ENCODE measurements at regions not wholly inside any gene's neighbourhood (a gene's known extent, or its start where the extent isn't known, plus 50 kb on each side); places are given as distances from the start of the nearest gene placed in this dataset.

GRCh38 chr3:101158374-101158773 is 162.0 kb downstream of the IMPG2 start:
- Histone ChIP-seq H4K91ac (ENCODE audit: insufficient read depth, low read depth, low read length) (no peak overlapping the region), H2AFZ (replicated peaks; ENCODE audit: low read length, poor library complexity) (no peak overlapping the region), H3K36me3 (ENCODE audit: control insufficient read depth, insufficient read depth, low read length) (no peaks in the 10 kb centered on the region), H3K27ac (ENCODE audit: insufficient read depth, low read length) (no peak overlapping the region), H2BK20ac (ENCODE audit: low read depth, low read length) (no peak overlapping the region), H3K23ac (ENCODE audit: low read depth, low read length) (no peak overlapping the region), H3K27me3 (ENCODE audit: control insufficient read depth, insufficient read depth, low read length) (no peaks in the 10 kb centered on the region), H3K4ac (ENCODE audit: low read depth, low read length) (no peak overlapping the region), H3K9ac (ENCODE audit: low read depth, low read length) (no peak overlapping the region), H2AK9ac (replicated peaks; ENCODE audit: low read depth, low read length, poor library complexity) (no peak overlapping the region), H3K4me2 (ENCODE audit: low read depth, low read length) (no peak overlapping the region), H3K18ac (ENCODE audit: low read depth, low read length) (no peak overlapping the region), H2AK5ac (ENCODE audit: low read depth, low read length) (no peak overlapping the region), H3K79me1 (ENCODE audit: low read depth in 1 of 2, low read length in 2 of 2) (no peaks in the 10 kb centered on the region), H4K5ac (ENCODE audit: low read depth, low read length) (no peak overlapping the region), H3K9me1 (ENCODE audit: insufficient read depth, low read length) (no peaks in the 10 kb centered on the region), H2BK15ac (ENCODE audit: low read depth, low read length) (no peak overlapping the region), H2BK120ac (ENCODE audit: low read depth, low read length) (no peak overlapping the region), H3K4me1 (ENCODE audit: control insufficient read depth, insufficient read depth, low read length) (peaks cover 5% of the 10 kb centered on the region), H3K14ac (replicated peaks; ENCODE audit: low read depth, low read length) (no peak overlapping the region; the same call in 1 of the 2 replicates), H3K4me3 (ENCODE audit: insufficient read depth, low read depth, low read length) (no peak overlapping the region), H4K20me1 (ENCODE audit: insufficient read depth, low read length) (no peaks in the 10 kb centered on the region), H3K56ac (ENCODE audit: extremely low read depth, insufficient read depth, low read length) (no peak overlapping the region), H3K9me3 (ENCODE audit: control insufficient read depth, insufficient read depth, low read length) (no peaks in the 10 kb centered on the region), H4K8ac (ENCODE audit: low read depth in 2 of 2, low read length in 2 of 2) (no peak overlapping the region), H2BK5ac (ENCODE audit: low read depth, low read length, poor library complexity, severe bottlenecking) (no peak overlapping the region)
- intact Hi-C loops (cut with micrococcal nuclease), result no loop called here
- TF ChIP-seq USF2 (IDR thresholded peaks at IDR 0.05; ENCODE audit: low read depth, low read length), result no peak
- TF ChIP-seq, protein P1, sequence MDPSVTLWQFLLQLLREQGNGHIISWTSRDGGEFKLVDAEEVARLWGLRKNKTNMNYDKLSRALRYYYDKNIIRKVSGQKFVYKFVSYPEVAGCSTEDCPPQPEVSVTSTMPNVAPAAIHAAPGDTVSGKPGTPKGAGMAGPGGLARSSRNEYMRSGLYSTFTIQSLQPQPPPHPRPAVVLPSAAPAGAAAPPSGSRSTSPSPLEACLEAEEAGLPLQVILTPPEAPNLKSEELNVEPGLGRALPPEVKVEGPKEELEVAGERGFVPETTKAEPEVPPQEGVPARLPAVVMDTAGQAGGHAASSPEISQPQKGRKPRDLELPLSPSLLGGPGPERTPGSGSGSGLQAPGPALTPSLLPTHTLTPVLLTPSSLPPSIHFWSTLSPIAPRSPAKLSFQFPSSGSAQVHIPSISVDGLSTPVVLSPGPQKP (IDR thresholded peaks at IDR 0.05; ENCODE audit: borderline replicate concordance, low read depth, low read length), result no peak
- no peak for TF ChIP-seq FOS (IDR thresholded peaks at IDR 0.05; ENCODE audit: low read depth, low read length)
- TF ChIP-seq RFX5 (IDR thresholded peaks at IDR 0.05; ENCODE audit: low read depth, low read length), result no peak
- TF ChIP-seq, protein P2, sequence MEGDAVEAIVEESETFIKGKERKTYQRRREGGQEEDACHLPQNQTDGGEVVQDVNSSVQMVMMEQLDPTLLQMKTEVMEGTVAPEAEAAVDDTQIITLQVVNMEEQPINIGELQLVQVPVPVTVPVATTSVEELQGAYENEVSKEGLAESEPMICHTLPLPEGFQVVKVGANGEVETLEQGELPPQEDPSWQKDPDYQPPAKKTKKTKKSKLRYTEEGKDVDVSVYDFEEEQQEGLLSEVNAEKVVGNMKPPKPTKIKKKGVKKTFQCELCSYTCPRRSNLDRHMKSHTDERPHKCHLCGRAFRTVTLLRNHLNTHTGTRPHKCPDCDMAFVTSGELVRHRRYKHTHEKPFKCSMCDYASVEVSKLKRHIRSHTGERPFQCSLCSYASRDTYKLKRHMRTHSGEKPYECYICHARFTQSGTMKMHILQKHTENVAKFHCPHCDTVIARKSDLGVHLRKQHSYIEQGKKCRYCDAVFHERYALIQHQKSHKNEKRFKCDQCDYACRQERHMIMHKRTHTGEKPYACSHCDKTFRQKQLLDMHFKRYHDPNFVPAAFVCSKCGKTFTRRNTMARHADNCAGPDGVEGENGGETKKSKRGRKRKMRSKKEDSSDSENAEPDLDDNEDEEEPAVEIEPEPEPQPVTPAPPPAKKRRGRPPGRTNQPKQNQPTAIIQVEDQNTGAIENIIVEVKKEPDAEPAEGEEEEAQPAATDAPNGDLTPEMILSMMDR (conservative IDR thresholded peaks at IDR 0.05; ENCODE audit: low read depth, low read length), result no peak
- no peak for TF ChIP-seq CEBPB (IDR thresholded peaks at IDR 0.05; ENCODE audit: low read depth, low read length)
- in situ Hi-C loops (cut with MboI; ENCODE audit: low sequenced_read_pairs), result no loop called here
- POLR2A ChIA-PET (ENCODE audit: unreplicated experiment), result no interaction called here
- no peak for ATAC-seq (ENCODE audit: low read depth)
- CTCF ChIA-PET, result no interaction called here
- dilution Hi-C loops (cut with HindIII; ENCODE audit: low sequenced_read_pairs, unreplicated experiment), result no loop called here
- WGBS, 2 experiments (ENCODE audit: extremely low coverage in 2 of 2, insufficient read length in 1 of 2), result no CpG with 5 or more reads among the region's 1 CpG
- no TSS peak for BruUV-seq (replicated peaks)
- DNase-seq, result peak; percentile 17

All from IMR-90 (cell line).